HEK293T (cell line): ENCODE measurements at regions not wholly inside any gene's neighbourhood (a gene's known extent, or its start where the extent isn't known, plus 50 kb on each side); places are given as distances from the start of the nearest gene placed in this dataset.
A peak's percentile ranks its signal among the peaks of the same experiment; 100 is the strongest.

Experiments used
- CTCF ChIA-PET: fragments of 350-600 bp; formaldehyde crosslinking; extraction: SDS; loops from one replicate; lab custom pipeline; 2021; ENCODE audit warnings: antibody characterized with exemption, inconsistent platforms; lab: Yijun Ruan, JAX
- POLR2A ChIA-PET: fragments of 350-600 bp; formaldehyde crosslinking; extraction: SDS; loops from one replicate; lab custom pipeline; 2020; ENCODE audit warnings: antibody characterized with exemption, inconsistent platforms; lab: Yijun Ruan, JAX
- DNase-seq: peaks from one replicate; pipeline ENCODE4 v3.0.0; 2012; ENCODE audit warnings: mixed read lengths; ENCODE audit errors: extremely low spot score
- ARNT ChIP-seq: fragments of 450-650 bp; IDR thresholded peaks from 2 replicates; pipeline ENCODE4 v1.6.1; 2017; ENCODE audit warnings: mild to moderate bottlenecking
- BHLHE40 ChIP-seq: fragments of 450-650 bp; IDR thresholded peaks from 2 replicates; pipeline ENCODE4 v1.6.1; 2016; ENCODE audit warnings: mild to moderate bottlenecking, moderate library complexity, borderline replicate concordance
- CTBP1 ChIP-seq: fragments of 450-650 bp; IDR thresholded peaks from 2 replicates; pipeline ENCODE4 v1.6.1; 2016; ENCODE audit warnings: borderline replicate concordance
- ELF4 ChIP-seq: fragments of 450-650 bp; IDR thresholded peaks from 2 replicates; pipeline ENCODE4 v1.6.1; 2017; ENCODE audit warnings: antibody characterized with exemption
- FOXA1 ChIP-seq: fragments of 450-650 bp; IDR thresholded peaks from 2 replicates; pipeline ENCODE4 v1.6.1; 2016; ENCODE audit warnings: mild to moderate bottlenecking
- FOXK2 ChIP-seq: fragments of 450-650 bp; IDR thresholded peaks from 2 replicates; pipeline ENCODE4 v1.6.1; 2016; ENCODE audit warnings: mild to moderate bottlenecking
- FOXM1 ChIP-seq: fragments of 450-650 bp; IDR thresholded peaks from 2 replicates; pipeline ENCODE4 v1.6.1; 2017; ENCODE audit warnings: mild to moderate bottlenecking, borderline replicate concordance
- HDGF ChIP-seq: fragments of 450-650 bp; IDR thresholded peaks from 2 replicates; pipeline ENCODE4 v1.6.1; 2017; ENCODE audit warnings: antibody characterized with exemption, borderline replicate concordance
- L3MBTL2 ChIP-seq: fragments of 450-650 bp; conservative IDR thresholded peaks from 2 replicates; pipeline ENCODE4 v1.6.1; 2016; ENCODE audit warnings: mild to moderate bottlenecking
- LEF1 ChIP-seq: fragments of 450-650 bp; IDR thresholded peaks from 2 replicates; pipeline ENCODE4 v1.6.1; 2017; ENCODE audit warnings: mild to moderate bottlenecking, borderline replicate concordance
- NFRKB ChIP-seq: fragments of 450-650 bp; IDR thresholded peaks from 2 replicates; pipeline ENCODE4 v1.6.1; 2016; ENCODE audit warnings: mild to moderate bottlenecking, moderate library complexity
- PKNOX1 ChIP-seq: fragments of 450-650 bp; IDR thresholded peaks from 2 replicates; pipeline ENCODE4 v1.6.1; 2016
- SP1 ChIP-seq: fragments of 450-650 bp; IDR thresholded peaks from 2 replicates; pipeline ENCODE4 v1.6.1; 2017
- SUZ12 ChIP-seq: fragments of 450-650 bp; IDR thresholded peaks from 2 replicates; pipeline ENCODE4 v1.6.1; 2016; ENCODE audit warnings: mild to moderate bottlenecking
- TARDBP ChIP-seq: fragments of 450-650 bp; IDR thresholded peaks from 2 replicates; pipeline ENCODE4 v1.6.1; 2016
- ZNF384 ChIP-seq: fragments of 450-650 bp; IDR thresholded peaks from 2 replicates; pipeline ENCODE4 v1.6.1; 2016

GRCh38 chr16:61179561-61179960 is 856.7 kb downstream of the CDH8 start:
- ChIA-PET CTCF (interaction anchor here (0.6 kb wide), 1 partner anchor 144 kb away, joined by 3 read pairs; no protein-coding TSS in a partner anchor), POLR2A (no interaction called here)
- TF ChIP-seq FOXA1: no peak
- no peak for TF ChIP-seq BHLHE40
- no peak for TF ChIP-seq FOXK2
- DNase-seq: no peak

- DNase-seq: no peak
- CTCF ChIA-PET: no interaction called here
- no peak for TF ChIP-seq HDGF
- TF ChIP-seq ARNT: no peak
- no peak for TF ChIP-seq ELF4
- TF ChIP-seq CTBP1: no peak
- TF ChIP-seq SP1: no peak
- TF ChIP-seq FOXM1: no peak
- no peak for TF ChIP-seq LEF1
- no peak for TF ChIP-seq BHLHE40
- no peak for TF ChIP-seq TARDBP
- TF ChIP-seq ZNF384: no peak
- TF ChIP-seq L3MBTL2: no peak
- TF ChIP-seq SUZ12: no peak
- no peak for TF ChIP-seq PKNOX1
- no peak for TF ChIP-seq FOXA1
- no peak for TF ChIP-seq FOXK2
- TF ChIP-seq NFRKB: no peak
- POLR2A ChIA-PET: no interaction called here
These were observed 870.4 kb downstream of the CDH8 start for GRCh38 chr16:61165797-61166196.

- ChIA-PET POLR2A (no interaction called here), CTCF (no interaction called here)
- TF ChIP-seq TARDBP: no peak
- TF ChIP-seq CTBP1: no peak
- no peak for DNase-seq
These were observed 885.9 kb downstream of the CDH8 start for GRCh38 chr16:61150351-61150750.

GRCh38 chr16:61149709-61150108 is 886.5 kb downstream of the CDH8 start:
- TF ChIP-seq FOXA1 (no peak), ELF4 (no peak), FOXM1 (no peak), SUZ12 (no peak), PKNOX1 (no peak), TARDBP (no peak), NFRKB (no peak), SP1 (no peak), HDGF (no peak), ARNT (no peak), FOXK2 (no peak), L3MBTL2 (no peak), BHLHE40 (no peak), CTBP1 (no peak), ZNF384 (no peak)
- DNase-seq: no peak
- CTCF ChIA-PET: no interaction called here
- POLR2A ChIA-PET: no interaction called here

- ChIA-PET POLR2A (no interaction called here), CTCF (no interaction called here)
- DNase-seq: no peak
- TF ChIP-seq SUZ12 (no peak), FOXA1 (no peak), L3MBTL2 (0 out of 2 replicates have a peak, but pooled peaks have one; percentile 21), TARDBP (no peak)
These were observed 887.3 kb downstream of the CDH8 start for GRCh38 chr16:61148930-61149329.

- ChIA-PET CTCF (no interaction called here), POLR2A (no interaction called here)
- no peak for TF ChIP-seq SP1
- TF ChIP-seq TARDBP: no peak
- TF ChIP-seq SUZ12: no peak
- no peak for TF ChIP-seq NFRKB
- no peak for TF ChIP-seq HDGF
- no peak for TF ChIP-seq PKNOX1
- no peak for TF ChIP-seq ELF4
- TF ChIP-seq ARNT: no peak
- TF ChIP-seq FOXK2: no peak
- no peak for DNase-seq
These were observed 889.8 kb downstream of the CDH8 start for GRCh38 chr16:61146429-61146828.

- no peak for DNase-seq
- POLR2A ChIA-PET: no interaction called here
- CTCF ChIA-PET: no interaction called here
- no peak for TF ChIP-seq TARDBP
- no peak for TF ChIP-seq PKNOX1
- TF ChIP-seq FOXA1: no peak
- no peak for TF ChIP-seq FOXM1
- no peak for TF ChIP-seq ARNT
- no peak for TF ChIP-seq ELF4
- TF ChIP-seq NFRKB: no peak
- TF ChIP-seq FOXK2: no peak
- TF ChIP-seq LEF1: no peak
- no peak for TF ChIP-seq SP1
- TF ChIP-seq SUZ12: no peak
- no peak for TF ChIP-seq ZNF384
- TF ChIP-seq L3MBTL2: no peak
- no peak for TF ChIP-seq HDGF
- TF ChIP-seq CTBP1: no peak
- TF ChIP-seq BHLHE40: no peak
These were observed 904.8 kb downstream of the CDH8 start for GRCh38 chr16:61131447-61131846.
